ENCODE measurements at regions not wholly inside any gene's neighbourhood (a gene's known extent, or its start where the extent isn't known, plus 50 kb on each side); places are given as distances from the start of the nearest gene placed in this dataset.
"Not testable (repeated sequence)": the region's sequence is repeated elsewhere in the genome, so short reads cannot be mapped to it uniquely, and the experiment has no call there.

- H3K4me3 ChIP-seq (ENCODE audit: low read depth, low read length); DNase-seq (ENCODE audit: low read depth): not testable (repeated sequence)
Measured at GRCh38 chr2:111463238-111463848, 342.6 kb downstream of the BCL2L11 start.

- H3K4me3 ChIP-seq (ENCODE audit: low read depth, low read length); DNase-seq (ENCODE audit: low read depth): not testable (repeated sequence)
Measured at GRCh38 chr2:111463956-111464355, 343.2 kb downstream of the BCL2L11 start.

- H3K4me3 ChIP-seq (ENCODE audit: low read depth, low read length); DNase-seq (ENCODE audit: low read depth): not testable (repeated sequence)
Measured at GRCh38 chr2:111464367-111464766, 343.7 kb downstream of the BCL2L11 start.

GRCh38 chr2:111465521-111465920 is 344.8 kb downstream of the BCL2L11 start:
- not testable (repeated sequence) for H3K4me3 ChIP-seq (ENCODE audit: low read depth, low read length); DNase-seq (ENCODE audit: low read depth)

- not testable (repeated sequence) for DNase-seq (ENCODE audit: low read depth); H3K4me3 ChIP-seq (ENCODE audit: low read depth, low read length)
Measured at GRCh38 chr2:111466744-111467143, 346.0 kb downstream of the BCL2L11 start.

GRCh38 chr2:111470924-111471323 is 350.2 kb downstream of the BCL2L11 start:
- not testable (repeated sequence) for H3K4me3 ChIP-seq (ENCODE audit: low read depth, low read length); DNase-seq (ENCODE audit: low read depth)

GRCh38 chr2:111471791-111472530 is 351.2 kb downstream of the BCL2L11 start:
- DNase-seq (ENCODE audit: low read depth): peak; percentile 48

GRCh38 chr2:111472844-111473403 is 352.2 kb downstream of the BCL2L11 start:
- H3K4me3 ChIP-seq (ENCODE audit: low read depth, low read length); DNase-seq (ENCODE audit: low read depth): not testable (repeated sequence)

More at GRCh38 chr2:111471791-111472530, 351.2 kb downstream of the BCL2L11 start:
- not testable (repeated sequence) for H3K4me3 ChIP-seq (ENCODE audit: low read depth, low read length)

GRCh38 chr2:111473522-111473921 is 352.8 kb downstream of the BCL2L11 start:
- DNase-seq (ENCODE audit: low read depth); H3K4me3 ChIP-seq (ENCODE audit: low read depth, low read length): not testable (repeated sequence)
- TF ChIP-seq CTCF (conservative IDR thresholded peaks at IDR 0.05; ENCODE audit: low read depth, low read length): peak; percentile 7

- DNase-seq (ENCODE audit: low read depth); H3K4me3 ChIP-seq (ENCODE audit: low read depth, low read length): not testable (repeated sequence)
Measured at GRCh38 chr2:111474198-111474705, 353.5 kb downstream of the BCL2L11 start.

- DNase-seq (ENCODE audit: low read depth); H3K4me3 ChIP-seq (ENCODE audit: low read depth, low read length): not testable (repeated sequence)
Measured at GRCh38 chr2:111478335-111478734, 357.6 kb downstream of the BCL2L11 start.

- not testable (repeated sequence) for DNase-seq (ENCODE audit: low read depth)
Measured at GRCh38 chr2:111478871-111479318, 358.2 kb downstream of the BCL2L11 start.

GRCh38 chr2:111480016-111480625 is 359.4 kb downstream of the BCL2L11 start:
- H3K4me3 ChIP-seq (ENCODE audit: low read depth, low read length): not testable (repeated sequence)
- DNase-seq (ENCODE audit: low read depth): peak; percentile 50

More at GRCh38 chr2:111478871-111479318, 358.2 kb downstream of the BCL2L11 start:
- H3K4me3 ChIP-seq (ENCODE audit: low read depth, low read length): not testable (repeated sequence)

All from choroid plexus epithelial cell (primary cell).